ENCODE measurements at regions not wholly inside any gene's neighbourhood (a gene's known extent, or its start where the extent isn't known, plus 50 kb on each side); places are given as distances from the start of the nearest gene placed in this dataset.

- no peak for DNase-seq
These were observed 116.8 kb upstream of the SASH1 start for GRCh38 chr6:148225871-148226270.

GRCh38 chr6:148226284-148226683 is 116.4 kb upstream of the SASH1 start:
- no peak for DNase-seq

- DNase-seq: no peak
These were observed 111.1 kb upstream of the SASH1 start for GRCh38 chr6:148231572-148231971.

- DNase-seq: no peak
These were observed 107.2 kb upstream of the SASH1 start for GRCh38 chr6:148235446-148235845.

- DNase-seq: no peak
These were observed 103.9 kb upstream of the SASH1 start for GRCh38 chr6:148238713-148239112.

GRCh38 chr6:148239215-148239614 is 103.4 kb upstream of the SASH1 start:
- DNase-seq: no peak

- no peak for DNase-seq
These were observed 102.7 kb upstream of the SASH1 start for GRCh38 chr6:148239801-148240460.

GRCh38 chr6:148240461-148240840 is 102.2 kb upstream of the SASH1 start:
- DNase-seq: no peak

GRCh38 chr6:148240861-148241477 is 101.7 kb upstream of the SASH1 start:
- no peak for DNase-seq

- DNase-seq: no peak
These were observed 100.5 kb upstream of the SASH1 start for GRCh38 chr6:148242180-148242579.

GRCh38 chr6:148244217-148244935 is 98.3 kb upstream of the SASH1 start:
- DNase-seq: no peak

GRCh38 chr6:148247386-148248063 is 95.1 kb upstream of the SASH1 start:
- no peak for DNase-seq

- DNase-seq: no peak
These were observed 93.5 kb upstream of the SASH1 start for GRCh38 chr6:148249160-148249559.

GRCh38 chr6:148249679-148250375 is 92.8 kb upstream of the SASH1 start:
- no peak for DNase-seq

- no peak for DNase-seq
These were observed 91.5 kb upstream of the SASH1 start for GRCh38 chr6:148250975-148251685.

GRCh38 chr6:148251891-148252290 is 90.7 kb upstream of the SASH1 start:
- no peak for DNase-seq

- no peak for DNase-seq
These were observed 84.8 kb upstream of the SASH1 start for GRCh38 chr6:148257810-148258209.

GRCh38 chr6:148258868-148259267 is 83.8 kb upstream of the SASH1 start:
- no peak for DNase-seq

GRCh38 chr6:148261470-148261869 is 81.2 kb upstream of the SASH1 start:
- no peak for DNase-seq

GRCh38 chr6:148263010-148263409 is 79.6 kb upstream of the SASH1 start:
- no peak for DNase-seq

- no peak for DNase-seq
These were observed 78.7 kb upstream of the SASH1 start for GRCh38 chr6:148263961-148264360.

GRCh38 chr6:148265054-148265453 is 77.6 kb upstream of the SASH1 start:
- DNase-seq: no peak

Data from activated CD4-positive, alpha-beta T cell treated with anti-CD3 and anti-CD28 coated beads for 48 hours (primary cell).